ENCODE measurements at regions not wholly inside any gene's neighbourhood (a gene's known extent, or its start where the extent isn't known, plus 50 kb on each side); places are given as distances from the start of the nearest gene placed in this dataset.

DNA sequence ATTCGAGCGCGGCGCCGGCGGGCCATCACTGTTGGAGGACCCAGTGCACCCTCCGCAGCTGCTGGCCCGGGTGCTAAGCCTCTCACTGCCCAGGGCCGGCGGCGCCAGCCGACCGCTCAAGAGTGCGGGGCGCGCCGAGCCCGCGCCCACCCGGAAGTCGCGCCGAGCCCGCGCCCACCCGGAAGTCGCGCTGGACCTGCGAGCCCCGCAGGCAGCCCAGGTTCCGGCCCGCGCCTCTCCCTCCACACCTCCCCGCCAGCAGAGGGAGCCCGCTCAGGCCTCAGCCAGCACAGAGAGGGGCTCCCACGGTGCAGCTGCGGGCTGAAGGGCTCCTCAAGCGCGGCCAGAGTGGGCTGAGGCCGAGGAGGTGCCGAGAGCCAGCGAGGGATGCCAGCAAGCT is 170.8 kb downstream of the GTF2H2C_2 start:
- peak; percentile 13 to 53 for DNase-seq (ENCODE audit: low read depth in 2 of 2)
